Sigmoid colon (tissue), 6 donors: ENCODE measurements at regions not wholly inside any gene's neighbourhood (a gene's known extent, or its start where the extent isn't known, plus 50 kb on each side); places are given as distances from the start of the nearest gene placed in this dataset.

Experiments used
- DNase-seq: peaks from one replicate; pipeline ENCODE4 v3.0.0-alpha.2; 2019
- H3K27ac ChIP-seq, 4 donors: fragments of 200-600 bp; sonication (generic); one replicate each; pipeline ENCODE4 v1.5.1; 2016 to 2019; ENCODE audit warnings: mild to moderate bottlenecking in 1 of 4
- H3K27me3 ChIP-seq, 3 donors: fragments of 200-600 bp; sonication (generic); one replicate each; pipeline ENCODE4 v1.5.1; 2019; ENCODE audit warnings: mild to moderate bottlenecking in 1 of 3
- H3K36me3 ChIP-seq, 4 donors: fragments of 200-600 bp; sonication (generic); one replicate each; pipeline ENCODE4 v1.5.1; 2016 to 2019
- H3K4me1 ChIP-seq, 4 donors: fragments of 200-600 bp; sonication (generic); one replicate each; pipeline ENCODE4 v1.5.1; 2017 to 2019
- H3K4me3 ChIP-seq, 4 donors: fragments of 200-600 bp; sonication (generic); one replicate each; pipeline ENCODE4 v1.5.1; 2017 to 2019; ENCODE audit warnings: mild to moderate bottlenecking in 2 of 4, moderate library complexity in 1 of 4
- H3K9me3 ChIP-seq, 4 donors: fragments of 200-600 bp in 3 of 4; sonication (generic) in 3 of 4; one replicate each; pipeline versions ENCODE4 v1.5.1 to v1.6.1; 2013 to 2019
- EP300 ChIP-seq, 4 donors: sonication (generic); formaldehyde crosslinking; IDR thresholded peaks; one replicate each; pipeline ENCODE4 v1.6.1; 2017; ENCODE audit warnings: antibody characterized with exemption in 4 of 4
- POLR2A ChIP-seq, 2 donors: fragments of 450-650 bp; IDR thresholded peaks; one replicate each; pipeline ENCODE4 v1.6.1; 2016; ENCODE audit warnings: antibody characterized with exemption in 2 of 2, mild to moderate bottlenecking in 2 of 2, moderate library complexity in 2 of 2
- POLR2AphosphoS5 ChIP-seq, 4 donors: sonication (generic); formaldehyde crosslinking; IDR thresholded peaks; one replicate each; pipeline ENCODE4 v1.6.1; 2017; ENCODE audit warnings: antibody characterized with exemption in 4 of 4
- WGBS, 2 donors: extraction: QIAGEN DNeasy Blood & Tissue Kit; methylation state at CpG; one replicate each; pipeline ENCODE4 v1.1.7; 2013; 5-methylcytosine and 5-hydroxymethylcytosine counted together
- intact Hi-C: fragments of 100-400 bp; cut with DNase I; formaldehyde crosslinking; loops from one replicate; pipeline ENCODE4 v1.15.1; 2023
- TF ChIP-seq, protein P1 (sequence below), 4 experiments: fragments of 450-650 bp in 3 of 4; fragments of 200-600 bp in 1 of 4; IDR thresholded peaks; one replicate each; pipeline ENCODE4 v1.5.1; 2016 to 2019; ENCODE audit warnings: antibody characterized with exemption in 4 of 4, mild to moderate bottlenecking in 3 of 4, moderate library complexity in 2 of 4
- donor health status: healthy with polysubstance abuse.
- donor health status: healthy.

GRCh38 chr1:196136396-196136795, 471.8 kb downstream of the KCNT2 start:
- no peak for TF ChIP-seq EP300 (IDR thresholded peaks at IDR 0.05)
- TF ChIP-seq, protein P1, sequence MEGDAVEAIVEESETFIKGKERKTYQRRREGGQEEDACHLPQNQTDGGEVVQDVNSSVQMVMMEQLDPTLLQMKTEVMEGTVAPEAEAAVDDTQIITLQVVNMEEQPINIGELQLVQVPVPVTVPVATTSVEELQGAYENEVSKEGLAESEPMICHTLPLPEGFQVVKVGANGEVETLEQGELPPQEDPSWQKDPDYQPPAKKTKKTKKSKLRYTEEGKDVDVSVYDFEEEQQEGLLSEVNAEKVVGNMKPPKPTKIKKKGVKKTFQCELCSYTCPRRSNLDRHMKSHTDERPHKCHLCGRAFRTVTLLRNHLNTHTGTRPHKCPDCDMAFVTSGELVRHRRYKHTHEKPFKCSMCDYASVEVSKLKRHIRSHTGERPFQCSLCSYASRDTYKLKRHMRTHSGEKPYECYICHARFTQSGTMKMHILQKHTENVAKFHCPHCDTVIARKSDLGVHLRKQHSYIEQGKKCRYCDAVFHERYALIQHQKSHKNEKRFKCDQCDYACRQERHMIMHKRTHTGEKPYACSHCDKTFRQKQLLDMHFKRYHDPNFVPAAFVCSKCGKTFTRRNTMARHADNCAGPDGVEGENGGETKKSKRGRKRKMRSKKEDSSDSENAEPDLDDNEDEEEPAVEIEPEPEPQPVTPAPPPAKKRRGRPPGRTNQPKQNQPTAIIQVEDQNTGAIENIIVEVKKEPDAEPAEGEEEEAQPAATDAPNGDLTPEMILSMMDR (IDR thresholded peaks at IDR 0.05) = no peak
- TF ChIP-seq POLR2A (IDR thresholded peaks at IDR 0.05) = no peak
- no peak for TF ChIP-seq POLR2AphosphoS5 (IDR thresholded peaks at IDR 0.05)
- Histone ChIP-seq H3K9me3 (no peaks in the 10 kb centered on the region), H3K4me1 (no peaks in the 10 kb centered on the region), H3K27me3 (no peaks in the 10 kb centered on the region), H3K4me3 (no peak overlapping the region), H3K36me3 (no peaks in the 10 kb centered on the region), H3K27ac (no peak overlapping the region)
- DNase-seq = no peak
- WGBS, 2 donors = 74 to 85% methylated on average over 4 of the region's 4 CpGs
- intact Hi-C loops = no loop called here

DNA sequence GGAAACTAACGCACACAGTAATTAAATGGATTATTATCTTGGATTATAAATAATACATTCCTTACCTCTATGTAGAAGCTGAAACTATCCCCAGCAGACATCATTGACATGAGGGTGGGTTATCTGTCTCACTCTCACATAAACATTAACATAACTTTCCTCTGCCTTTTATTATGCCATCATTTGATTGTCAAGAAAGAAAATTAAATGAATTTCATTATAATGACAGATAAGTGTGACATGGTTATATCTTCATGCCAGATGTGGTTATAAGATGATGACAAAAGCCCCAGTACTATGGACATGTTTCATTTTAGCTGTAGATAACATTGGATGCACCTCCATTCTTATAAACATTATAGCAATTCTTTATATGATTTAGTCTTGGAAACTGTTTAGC, 476.5 kb downstream of the KCNT2 start:
- TF ChIP-seq EP300 (IDR thresholded peaks at IDR 0.05) (no peak), POLR2AphosphoS5 (IDR thresholded peaks at IDR 0.05) (no peak), POLR2A (IDR thresholded peaks at IDR 0.05) (no peak)
- TF ChIP-seq, protein P1 (IDR thresholded peaks at IDR 0.05) = no peak
- intact Hi-C loops = no loop called here
- H3K36me3 ChIP-seq = no peaks in the 10 kb centered on the region
- H3K4me1 ChIP-seq = no peaks in the 10 kb centered on the region
- no peaks in the 10 kb centered on the region for H3K27me3 ChIP-seq
- H3K27ac ChIP-seq = no peak overlapping the region
- no peak overlapping the region for H3K4me3 ChIP-seq
- no peaks in the 10 kb centered on the region for H3K9me3 ChIP-seq
- whole genome bisulfite sequencing, 2 donors = 87 to 91% methylated on average over 1 of the region's 1 CpG
- DNase-seq = no peak

GRCh38 chr1:196128835-196129234, 479.4 kb downstream of the KCNT2 start:
- WGBS, 2 donors = 41 to 70% methylated on average over 2 of the region's 2 CpGs

GRCh38 chr1:196121181-196121580, 487.1 kb downstream of the KCNT2 start:
- Histone ChIP-seq H3K4me3 (no peak overlapping the region), H3K27me3 (no peaks in the 10 kb centered on the region), H3K36me3 (no peaks in the 10 kb centered on the region), H3K4me1 (no peaks in the 10 kb centered on the region), H3K9me3 (no peaks in the 10 kb centered on the region), H3K27ac (no peak overlapping the region)
- intact Hi-C loops = no loop called here
- no peak for DNase-seq
- TF ChIP-seq, protein P1 (IDR thresholded peaks at IDR 0.05) = no peak
- no peak for TF ChIP-seq EP300 (IDR thresholded peaks at IDR 0.05)
- TF ChIP-seq POLR2A (IDR thresholded peaks at IDR 0.05) = no peak
- no peak for TF ChIP-seq POLR2AphosphoS5 (IDR thresholded peaks at IDR 0.05)
- whole genome bisulfite sequencing, 2 donors = 91 to 94% methylated on average over 2 of the region's 2 CpGs

More at GRCh38 chr1:196128835-196129234, 479.4 kb downstream of the KCNT2 start:
- intact Hi-C loops = no loop called here
- TF ChIP-seq EP300 (IDR thresholded peaks at IDR 0.05) (no peak), POLR2A (IDR thresholded peaks at IDR 0.05) (no peak), POLR2AphosphoS5 (IDR thresholded peaks at IDR 0.05) (no peak)
- TF ChIP-seq, protein P1 (IDR thresholded peaks at IDR 0.05) = no peak
- Histone ChIP-seq H3K27me3 (no peaks in the 10 kb centered on the region), H3K9me3 (no peaks in the 10 kb centered on the region), H3K36me3 (no peaks in the 10 kb centered on the region), H3K27ac (no peak overlapping the region), H3K4me3 (no peak overlapping the region), H3K4me1 (no peaks in the 10 kb centered on the region)
- DNase-seq = no peak

DNA sequence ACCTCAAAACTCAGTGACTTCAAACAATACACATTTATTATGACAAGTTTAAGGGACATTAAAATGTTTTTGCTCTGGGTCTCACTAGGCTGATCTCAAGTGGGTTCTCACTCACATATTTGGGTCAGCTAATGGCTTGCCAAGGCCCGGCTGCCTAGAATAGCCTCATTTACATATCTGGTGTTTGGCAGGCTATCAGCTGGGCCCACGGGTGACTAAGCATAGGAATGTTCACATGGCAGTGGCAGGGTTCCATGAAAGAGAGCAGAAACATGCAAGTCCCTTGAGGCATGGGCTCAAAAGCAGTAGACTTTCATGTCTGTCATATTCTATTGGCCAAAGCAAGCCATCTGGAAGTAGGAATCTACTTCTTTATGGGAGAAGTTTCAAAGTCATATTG, 492.6 kb downstream of the KCNT2 start:
- Histone ChIP-seq H3K9me3 (no peaks in the 10 kb centered on the region), H3K4me3 (no peak overlapping the region), H3K27me3 (no peaks in the 10 kb centered on the region), H3K27ac (no peak overlapping the region), H3K4me1 (peaks cover 0 to 9% (median 8%) of the 10 kb centered on the region in 4 donors), H3K36me3 (no peaks in the 10 kb centered on the region)
- DNase-seq = no peak
- 11 to 40% methylated on average over 2 of the region's 2 CpGs for WGBS, 2 donors
- TF ChIP-seq, protein P1 (IDR thresholded peaks at IDR 0.05) = no peak
- TF ChIP-seq POLR2A (IDR thresholded peaks at IDR 0.05) = no peak
- no peak for TF ChIP-seq EP300 (IDR thresholded peaks at IDR 0.05)
- TF ChIP-seq POLR2AphosphoS5 (IDR thresholded peaks at IDR 0.05) = no peak
- intact Hi-C loops = no loop called here
